Nephron progenitor cell (in vitro differentiated cells): ENCODE measurements at regions not wholly inside any gene's neighbourhood (a gene's known extent, or its start where the extent isn't known, plus 50 kb on each side); places are given as distances from the start of the nearest gene placed in this dataset.

Experiments used
- DNase-seq: peaks from one replicate; pipeline ENCODE4 v3.0.0; 2021
- H3K27ac Mint-ChIP-seq: 2 replicates; pipeline ENCODE4 v1.8.0; 2021; ENCODE audit warnings: mild to moderate bottlenecking, moderate library complexity, mixed read lengths
- H3K27me3 Mint-ChIP-seq: 2 replicates; pipeline ENCODE4 v1.8.0; 2021; ENCODE audit warnings: mild to moderate bottlenecking, low read depth, mixed read lengths; ENCODE audit not compliant: poor library complexity
- H3K36me3 Mint-ChIP-seq: 2 replicates; pipeline ENCODE4 v1.8.0; 2021; ENCODE audit warnings: low read depth, mixed read lengths
- H3K4me1 Mint-ChIP-seq: 2 replicates; pipeline ENCODE4 v1.8.0; 2021; ENCODE audit warnings: mixed read lengths
- H3K4me3 Mint-ChIP-seq: 2 replicates; pipeline ENCODE4 v1.8.0; 2021; ENCODE audit warnings: mild to moderate bottlenecking, moderate library complexity, mixed read lengths
- H3K9me3 Mint-ChIP-seq: 2 replicates; pipeline ENCODE4 v1.8.0; 2021; ENCODE audit warnings: mild to moderate bottlenecking, moderate library complexity, mixed read lengths
- CTCF ChIP-seq: fragments of 200-600 bp; sonication (generic); IDR thresholded peaks from 2 replicates; pipeline ENCODE4 v1.5.0; 2021; ENCODE audit warnings: antibody characterized with exemption

DNA sequence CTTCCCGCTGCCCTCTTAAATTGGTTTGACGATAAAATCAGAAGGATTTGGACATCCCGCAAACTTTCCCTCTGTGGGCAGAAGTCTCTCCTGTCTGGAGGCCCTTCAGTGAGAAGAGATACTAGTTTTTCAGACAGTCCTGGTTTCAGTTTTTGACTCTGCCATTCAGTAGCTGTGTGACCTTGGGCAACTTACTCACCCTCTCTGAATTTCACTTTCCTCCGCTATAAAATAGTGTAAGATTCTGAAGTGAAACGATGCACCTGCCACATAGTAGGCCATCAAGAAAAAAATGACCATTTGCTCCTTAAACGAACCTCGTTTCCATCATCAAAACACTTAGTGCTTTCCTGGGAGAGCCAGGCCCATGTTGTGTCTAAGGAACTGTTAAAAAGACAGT lies 97.2 kb downstream of the LINC00237 start:
- H3K27ac Mint-ChIP-seq, result no peak overlapping the region
- peaks cover 4% of the 10 kb centered on the region for H3K27me3 Mint-ChIP-seq
- no peaks in the 10 kb centered on the region for H3K36me3 Mint-ChIP-seq
- no peaks in the 10 kb centered on the region for H3K9me3 Mint-ChIP-seq
- no peak for DNase-seq
- TF ChIP-seq CTCF, result no peak
- H3K4me1 Mint-ChIP-seq, result no peaks in the 10 kb centered on the region
- no peak overlapping the region for H3K4me3 Mint-ChIP-seq

DNA sequence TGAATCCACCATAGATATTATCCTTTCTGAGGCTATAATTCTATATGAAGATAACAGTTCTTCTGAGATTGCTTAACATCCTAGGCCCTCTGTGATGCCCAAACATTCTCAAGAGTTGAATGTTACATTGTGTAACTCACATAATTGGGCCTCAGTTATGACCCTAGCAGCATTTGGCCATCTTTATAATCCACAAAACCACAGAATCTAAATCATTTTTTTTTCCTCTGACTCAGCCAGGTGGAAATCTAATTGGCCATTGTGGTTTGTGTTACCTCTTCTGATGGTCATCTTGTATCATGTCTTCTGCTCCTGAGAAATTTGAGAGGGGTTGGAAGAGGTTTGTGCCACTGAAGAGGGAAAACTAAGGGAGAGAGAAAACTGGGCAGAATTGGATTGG lies 99.5 kb downstream of the LINC00237 start:
- Mint-ChIP-seq H3K27me3 (no peaks in the 10 kb centered on the region), H3K4me3 (no peak overlapping the region), H3K4me1 (no peaks in the 10 kb centered on the region), H3K36me3 (no peaks in the 10 kb centered on the region), H3K27ac (no peak overlapping the region), H3K9me3 (no peaks in the 10 kb centered on the region)
- DNase-seq, result no peak
- no peak for TF ChIP-seq CTCF

DNA sequence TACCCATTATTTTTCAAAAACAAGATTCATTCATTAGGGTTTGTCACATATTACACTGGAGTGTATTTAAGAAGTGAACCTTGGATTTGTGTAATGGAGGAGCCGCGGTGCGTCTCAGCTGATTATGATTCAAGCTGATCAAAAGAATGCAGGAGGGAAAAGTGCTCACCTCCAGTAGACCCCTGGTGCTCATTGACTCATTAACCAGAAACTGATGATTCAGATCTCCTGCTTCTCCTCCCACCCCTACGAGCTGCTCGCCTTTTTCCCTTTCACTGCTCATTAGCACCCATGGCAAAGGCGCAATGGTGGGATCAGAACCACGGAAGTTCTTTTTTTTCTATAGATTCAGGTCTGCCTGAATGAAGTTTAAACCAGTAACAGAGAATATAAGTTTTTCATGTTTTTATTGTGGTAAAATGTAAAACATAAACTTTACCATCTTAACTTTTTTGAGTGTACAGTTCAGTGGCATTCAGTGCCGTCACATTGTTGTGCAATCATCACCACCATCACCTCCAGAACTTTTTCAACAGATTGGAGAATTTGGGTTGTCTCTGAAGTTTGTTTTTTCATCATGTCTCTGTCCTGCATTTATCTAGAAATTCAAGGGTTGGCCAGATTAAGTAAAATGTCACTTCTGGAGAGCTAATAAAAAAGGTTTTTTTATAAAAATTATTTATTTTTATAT lies 101.6 kb downstream of the LINC00237 start:
- H3K9me3 Mint-ChIP-seq, result no peaks in the 10 kb centered on the region
- no peaks in the 10 kb centered on the region for H3K36me3 Mint-ChIP-seq

DNA sequence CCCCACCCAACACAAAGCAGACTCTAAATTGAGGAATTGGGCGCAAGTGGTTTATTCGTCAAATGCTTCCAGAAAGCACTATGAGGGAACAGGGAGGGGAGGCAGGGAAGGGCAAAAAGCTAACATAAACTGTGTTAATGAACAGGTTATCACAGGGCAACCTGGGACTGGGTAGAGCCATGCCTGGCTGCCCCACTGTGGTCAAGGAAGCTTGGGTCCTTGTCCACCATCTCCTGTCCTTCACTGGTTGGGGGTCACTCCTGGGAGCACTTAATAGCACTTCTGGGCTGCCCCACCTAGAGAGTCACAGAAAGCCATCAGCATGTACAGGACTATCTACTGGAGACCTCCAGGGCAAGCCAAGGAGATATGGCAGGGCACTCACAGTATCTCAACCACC lies 102.3 kb downstream of the LINC00237 start:
- H3K9me3 Mint-ChIP-seq, result no peaks in the 10 kb centered on the region
- H3K4me3 Mint-ChIP-seq, result no peak overlapping the region
- H3K27me3 Mint-ChIP-seq, result peaks cover 4% of the 10 kb centered on the region
- no peak for TF ChIP-seq CTCF
- DNase-seq, result no peak
- no peak overlapping the region for H3K27ac Mint-ChIP-seq
- no peaks in the 10 kb centered on the region for H3K36me3 Mint-ChIP-seq
- no peaks in the 10 kb centered on the region for H3K4me1 Mint-ChIP-seq

More for the DNA sequence above, 101.6 kb downstream of the LINC00237 start:
- Mint-ChIP-seq H3K4me3 (no peak overlapping the region), H3K27ac (no peak overlapping the region), H3K4me1 (no peaks in the 10 kb centered on the region), H3K27me3 (peaks cover 4% of the 10 kb centered on the region)
- DNase-seq, result no peak
- no peak for TF ChIP-seq CTCF

- no peak overlapping the region for H3K4me3 Mint-ChIP-seq
- no peak overlapping the region for H3K27ac Mint-ChIP-seq
- no peaks in the 10 kb centered on the region for H3K4me1 Mint-ChIP-seq
- peaks cover 6% of the 10 kb centered on the region for H3K27me3 Mint-ChIP-seq
- no peak for DNase-seq
- no peaks in the 10 kb centered on the region for H3K36me3 Mint-ChIP-seq
- no peaks in the 10 kb centered on the region for H3K9me3 Mint-ChIP-seq
- no peak for TF ChIP-seq CTCF
These were observed 103.7 kb downstream of the LINC00237 start for GRCh38 chr20:21002486-21002885.

GRCh38 chr20:20993372-20993771 lies 112.8 kb downstream of the LINC00237 start:
- Mint-ChIP-seq H3K9me3 (no peaks in the 10 kb centered on the region), H3K27me3 (peaks cover 14% of the 10 kb centered on the region), H3K4me3 (no peak overlapping the region), H3K27ac (no peak overlapping the region), H3K36me3 (no peaks in the 10 kb centered on the region), H3K4me1 (no peaks in the 10 kb centered on the region)
- DNase-seq, result no peak
- no peak for TF ChIP-seq CTCF
